ENCODE measurements at regions not wholly inside any gene's neighbourhood (a gene's known extent, or its start where the extent isn't known, plus 50 kb on each side); places are given as distances from the start of the nearest gene placed in this dataset.

- peak in 1 of 2 donors; percentile 55 for TF ChIP-seq POLR2AphosphoS5 (IDR thresholded peaks at IDR 0.05)
- no peak for TF ChIP-seq CTCF (IDR thresholded peaks at IDR 0.05)
- TF ChIP-seq POLR2A (IDR thresholded peaks at IDR 0.05; ENCODE audit: low read depth): no peak
Observed at GRCh38 chr4:41429280-41429669, 108.7 kb upstream of the LIMCH1 start.

All from esophagus muscularis mucosa (tissue), 3 donors.